HG03025 (cell line): ENCODE measurements at regions not wholly inside any gene's neighbourhood (a gene's known extent, or its start where the extent isn't known, plus 50 kb on each side); places are given as distances from the start of the nearest gene placed in this dataset.

Experiments
- ATAC-seq: cut with Tn5 transposase; IDR thresholded peaks from one replicate; pipeline ENCODE4 v1.9.1; 2021; ENCODE audit warnings: mild to moderate bottlenecking, moderate library complexity; ENCODE audit not compliant: unreplicated experiment, low FRiP score

- ATAC-seq: no peak
Observed at GRCh38 chr3:25365636-25366035, 62.4 kb upstream of the RARB start.

- no peak for ATAC-seq
Observed at GRCh38 chr3:25367025-25367424, 61.0 kb upstream of the RARB start.

GRCh38 chr3:25372167-25372566 lies 55.9 kb upstream of the RARB start:
- no peak for ATAC-seq

- ATAC-seq: no peak
Observed at GRCh38 chr3:25376340-25376739, 51.7 kb upstream of the RARB start.

DNA sequence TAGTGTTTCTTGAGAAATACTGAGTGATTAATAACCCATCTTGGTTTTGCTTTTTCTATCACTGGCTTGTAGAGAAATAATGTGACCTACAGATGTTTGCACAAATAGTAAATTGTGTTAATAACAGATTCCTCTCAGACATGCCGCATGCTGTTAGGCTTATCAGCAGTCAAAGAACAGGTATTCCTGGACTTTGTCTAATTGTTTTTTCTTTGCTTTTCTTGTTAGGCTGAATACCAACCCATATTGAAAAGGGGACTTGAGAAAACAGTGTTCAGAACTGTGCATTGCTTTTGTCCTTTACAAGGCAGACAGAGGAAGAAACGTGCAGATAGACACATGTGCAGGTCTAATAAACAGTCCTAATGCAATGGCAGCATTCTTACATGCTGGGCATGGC lies 51.0 kb upstream of the RARB start:
- ATAC-seq: no peak
